Upper lobe of left lung (tissue), 6 donors: ENCODE measurements at regions not wholly inside any gene's neighbourhood (a gene's known extent, or its start where the extent isn't known, plus 50 kb on each side); places are given as distances from the start of the nearest gene placed in this dataset.

Source experiments
- ATAC-seq, 2 donors: fragments of 200-7000 bp; cut with Tn5 transposase; one replicate each; pipeline ENCODE4 v1.9.1; 2022; ENCODE audit warnings: mild to moderate bottlenecking in 2 of 2, moderate library complexity in 2 of 2; ENCODE audit not compliant: low FRiP score in 2 of 2
- DNase-seq, 2 donors: peaks; one replicate each; pipeline ENCODE4 v3.0.0-alpha.2; 2019 to 2020
- H3K27ac ChIP-seq, 4 donors: fragments of 200-600 bp; sonication (generic); one replicate each; pipeline ENCODE4 v1.5.1; 2016 to 2019
- H3K27me3 ChIP-seq, 4 donors: fragments of 200-600 bp; sonication (generic); one replicate each; pipeline ENCODE4 v1.5.1; 2017 to 2019
- H3K36me3 ChIP-seq, 4 donors: fragments of 200-600 bp; sonication (generic); one replicate each; pipeline ENCODE4 v1.5.1; 2016 to 2019
- H3K4me1 ChIP-seq, 4 donors: fragments of 200-600 bp; sonication (generic); one replicate each; pipeline ENCODE4 v1.5.1; 2018 to 2019
- H3K4me3 ChIP-seq, 4 donors: fragments of 200-600 bp; sonication (generic); one replicate each; pipeline ENCODE4 v1.5.1; 2017 to 2019; ENCODE audit warnings: mild to moderate bottlenecking in 2 of 4, moderate library complexity in 1 of 4
- H3K9me3 ChIP-seq, 4 donors: fragments of 200-600 bp; sonication (generic); one replicate each; pipeline ENCODE4 v1.5.1; 2018 to 2019
- CTCF ChIP-seq, 6 experiments: fragments of 450-650 bp in 4 of 6; fragments of 200-600 bp in 2 of 6; sonication (generic) in 2 of 6; IDR thresholded peaks; one replicate each; pipeline ENCODE4 v1.5.1; 2016 to 2019; ENCODE audit warnings: antibody characterized with exemption in 6 of 6
- EP300 ChIP-seq, 4 donors: sonication (generic); formaldehyde crosslinking; IDR thresholded peaks; one replicate each; pipeline ENCODE4 v1.5.1; 2017; ENCODE audit warnings: antibody characterized with exemption in 4 of 4, control low read depth in 2 of 4
- POLR2A ChIP-seq, 4 donors: fragments of 450-650 bp; IDR thresholded peaks; one replicate each; pipeline ENCODE4 v1.5.1; 2016 to 2017; ENCODE audit warnings: antibody characterized with exemption in 4 of 4, mild to moderate bottlenecking in 2 of 4
- POLR2AphosphoS5 ChIP-seq, 2 donors: sonication (generic); formaldehyde crosslinking; IDR thresholded peaks; one replicate each; pipeline ENCODE4 v1.5.1; 2017; ENCODE audit warnings: antibody characterized with exemption in 2 of 2
- WGBS, 2 donors: methylation state at CpG; one replicate each; pipeline ENCODE4 v1.1.5; 2017 to 2018; 5-methylcytosine and 5-hydroxymethylcytosine counted together
- donor health status: DM: no; HTN: no; CAD: no; lungs with moderate emphysema.
- donor health status: DM: no; HTN: yes; CAD: no; lungs with severe emphysema.

- TF ChIP-seq CTCF (IDR thresholded peaks at IDR 0.05): no peak
- 57 to 76% methylated on average over 3 of the region's 3 CpGs for WGBS, 2 donors
- no peak overlapping the region for H3K27ac ChIP-seq
- no peaks in the 10 kb centered on the region for H3K36me3 ChIP-seq
- H3K9me3 ChIP-seq: no peaks in the 10 kb centered on the region
- no peaks in the 10 kb centered on the region for H3K27me3 ChIP-seq
- H3K4me1 ChIP-seq: no peaks in the 10 kb centered on the region
- DNase-seq: no peak
- ATAC-seq: no peak
- H3K4me3 ChIP-seq: no peak overlapping the region
These were observed 622.6 kb downstream of the EPHA4 start for GRCh38 chr2:220949466-220949865.

GRCh38 chr2:220955776-220956175, 616.3 kb downstream of the EPHA4 start:
- 55 to 64% methylated on average over 1 of the region's 1 CpG for WGBS, 2 donors
- no peak for DNase-seq
- H3K4me1 ChIP-seq: peaks cover 0 to 10% (median 5%) of the 10 kb centered on the region in 4 donors
- H3K36me3 ChIP-seq: no peaks in the 10 kb centered on the region
- H3K4me3 ChIP-seq: no peak overlapping the region
- H3K27me3 ChIP-seq: no peaks in the 10 kb centered on the region
- no peak for TF ChIP-seq POLR2A (IDR thresholded peaks at IDR 0.05)
- TF ChIP-seq EP300 (IDR thresholded peaks at IDR 0.05): no peak
- no peak for TF ChIP-seq CTCF (IDR thresholded peaks at IDR 0.05)
- TF ChIP-seq POLR2AphosphoS5 (IDR thresholded peaks at IDR 0.05): no peak
- ATAC-seq: no peak
- H3K9me3 ChIP-seq: no peaks in the 10 kb centered on the region
- no peak overlapping the region for H3K27ac ChIP-seq

- Histone ChIP-seq H3K9me3 (no peaks in the 10 kb centered on the region), H3K27ac (no peak overlapping the region), H3K27me3 (no peaks in the 10 kb centered on the region), H3K36me3 (no peaks in the 10 kb centered on the region), H3K4me3 (no peak overlapping the region), H3K4me1 (peaks cover 0 to 10% (median 5%) of the 10 kb centered on the region in 4 donors)
- DNase-seq (no peak), ATAC-seq (no peak)
- TF ChIP-seq POLR2A (IDR thresholded peaks at IDR 0.05) (no peak), CTCF (IDR thresholded peaks at IDR 0.05) (no peak), POLR2AphosphoS5 (IDR thresholded peaks at IDR 0.05) (no peak), EP300 (IDR thresholded peaks at IDR 0.05) (no peak)
- WGBS, 2 donors: 58 to 67% methylated on average over 2 of the region's 2 CpGs
These were observed 615.7 kb downstream of the EPHA4 start for GRCh38 chr2:220956429-220956828.

- no peak overlapping the region for H3K4me3 ChIP-seq
- no peaks in the 10 kb centered on the region for H3K36me3 ChIP-seq
- no peaks in the 10 kb centered on the region for H3K27me3 ChIP-seq
- H3K4me1 ChIP-seq: peaks cover 0 to 10% (median 5%) of the 10 kb centered on the region in 4 donors
- no peaks in the 10 kb centered on the region for H3K9me3 ChIP-seq
- DNase-seq (no peak), ATAC-seq (peak; percentile 34 to 53)
- TF ChIP-seq EP300 (IDR thresholded peaks at IDR 0.05) (no peak), CTCF (IDR thresholded peaks at IDR 0.05) (no peak), POLR2A (IDR thresholded peaks at IDR 0.05) (no peak), POLR2AphosphoS5 (IDR thresholded peaks at IDR 0.05) (no peak)
- no peak overlapping the region for H3K27ac ChIP-seq
- 17 to 26% methylated on average over 1 of the region's 1 CpG for WGBS, 2 donors
These were observed 612.7 kb downstream of the EPHA4 start for GRCh38 chr2:220959391-220959802.

- WGBS, 2 donors: 80 to 82% methylated on average over 2 of the region's 2 CpGs
- TF ChIP-seq EP300 (IDR thresholded peaks at IDR 0.05) (no peak), POLR2AphosphoS5 (IDR thresholded peaks at IDR 0.05) (no peak), POLR2A (IDR thresholded peaks at IDR 0.05) (no peak), CTCF (IDR thresholded peaks at IDR 0.05) (no peak)
These were observed 610.8 kb downstream of the EPHA4 start for GRCh38 chr2:220961143-220961860.

More at GRCh38 chr2:220961143-220961860, 610.8 kb downstream of the EPHA4 start:
- Histone ChIP-seq H3K27ac (no peak overlapping the region), H3K36me3 (no peaks in the 10 kb centered on the region), H3K4me1 (peaks cover 0 to 10% (median 5%) of the 10 kb centered on the region in 4 donors), H3K27me3 (no peaks in the 10 kb centered on the region), H3K4me3 (no peak overlapping the region), H3K9me3 (no peaks in the 10 kb centered on the region)
- no peak for DNase-seq
- ATAC-seq: no peak
